ENCODE measurements at regions not wholly inside any gene's neighbourhood (a gene's known extent, or its start where the extent isn't known, plus 50 kb on each side); places are given as distances from the start of the nearest gene placed in this dataset.
A peak's percentile ranks its signal among the peaks of the same experiment; 100 is the strongest.

DNA sequence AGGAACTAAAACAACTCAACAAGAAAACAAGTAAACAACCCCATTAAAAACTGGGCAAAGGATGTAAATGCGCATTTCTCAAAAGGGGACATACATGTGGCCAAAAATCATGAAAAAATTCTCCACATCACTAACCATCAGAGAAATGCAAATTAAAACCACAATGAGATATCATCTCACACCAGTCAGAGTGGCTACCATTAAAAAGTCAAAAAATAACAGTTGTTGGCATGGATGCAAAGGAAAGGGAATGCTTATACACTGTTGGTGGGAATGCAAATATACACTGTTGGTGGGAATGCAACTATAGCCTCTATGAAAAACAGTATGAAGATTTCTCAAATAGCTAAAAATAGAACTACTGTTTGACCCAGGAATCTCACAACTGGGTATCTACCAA lies 60.0 kb upstream of the LANCL2 start:
- H3K36me3 ChIP-seq (ENCODE audit: control insufficient read depth, insufficient read depth, low read length), result no peaks in the 10 kb centered on the region
- no peak for TF ChIP-seq CTCF (IDR thresholded peaks at IDR 0.05; ENCODE audit: insufficient read depth, low read length, poor library complexity, severe bottlenecking)
- no peak overlapping the region for H3K4me3 ChIP-seq (replicated peaks; ENCODE audit: low read depth, low read length)
- H3K27me3 ChIP-seq (replicated peaks; ENCODE audit: control insufficient read depth, insufficient read depth, low read length), result no peaks in the 10 kb centered on the region
- no peak for DNase-seq (ENCODE audit: extremely low read depth, insufficient read length)

DNA sequence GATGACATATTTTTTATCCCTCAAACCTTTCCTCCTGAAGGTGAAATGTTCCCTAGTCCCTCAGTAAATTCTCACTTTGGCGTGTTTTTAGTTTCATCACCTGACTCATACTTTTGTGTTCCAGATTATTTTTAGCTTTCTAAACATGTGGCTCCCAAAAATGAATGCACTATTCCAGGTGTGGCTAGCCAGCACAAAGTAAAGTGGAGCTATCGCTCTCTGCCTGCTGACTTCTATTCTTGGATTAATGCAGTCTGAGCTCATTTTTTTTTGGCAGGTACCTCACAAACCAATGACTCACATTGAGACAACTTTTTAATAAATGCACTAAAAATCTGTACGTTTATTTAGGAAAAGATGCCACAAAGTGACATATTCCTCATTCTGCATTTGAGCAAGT lies 58.8 kb upstream of the LANCL2 start:
- no peak overlapping the region for H3K4me3 ChIP-seq (replicated peaks; ENCODE audit: low read depth, low read length)
- no peaks in the 10 kb centered on the region for H3K27me3 ChIP-seq (replicated peaks; ENCODE audit: control insufficient read depth, insufficient read depth, low read length)
- no peak for TF ChIP-seq CTCF (IDR thresholded peaks at IDR 0.05; ENCODE audit: insufficient read depth, low read length, poor library complexity, severe bottlenecking)
- DNase-seq (ENCODE audit: extremely low read depth, insufficient read length), result no peak
- H3K36me3 ChIP-seq (ENCODE audit: control insufficient read depth, insufficient read depth, low read length), result no peaks in the 10 kb centered on the region

DNA sequence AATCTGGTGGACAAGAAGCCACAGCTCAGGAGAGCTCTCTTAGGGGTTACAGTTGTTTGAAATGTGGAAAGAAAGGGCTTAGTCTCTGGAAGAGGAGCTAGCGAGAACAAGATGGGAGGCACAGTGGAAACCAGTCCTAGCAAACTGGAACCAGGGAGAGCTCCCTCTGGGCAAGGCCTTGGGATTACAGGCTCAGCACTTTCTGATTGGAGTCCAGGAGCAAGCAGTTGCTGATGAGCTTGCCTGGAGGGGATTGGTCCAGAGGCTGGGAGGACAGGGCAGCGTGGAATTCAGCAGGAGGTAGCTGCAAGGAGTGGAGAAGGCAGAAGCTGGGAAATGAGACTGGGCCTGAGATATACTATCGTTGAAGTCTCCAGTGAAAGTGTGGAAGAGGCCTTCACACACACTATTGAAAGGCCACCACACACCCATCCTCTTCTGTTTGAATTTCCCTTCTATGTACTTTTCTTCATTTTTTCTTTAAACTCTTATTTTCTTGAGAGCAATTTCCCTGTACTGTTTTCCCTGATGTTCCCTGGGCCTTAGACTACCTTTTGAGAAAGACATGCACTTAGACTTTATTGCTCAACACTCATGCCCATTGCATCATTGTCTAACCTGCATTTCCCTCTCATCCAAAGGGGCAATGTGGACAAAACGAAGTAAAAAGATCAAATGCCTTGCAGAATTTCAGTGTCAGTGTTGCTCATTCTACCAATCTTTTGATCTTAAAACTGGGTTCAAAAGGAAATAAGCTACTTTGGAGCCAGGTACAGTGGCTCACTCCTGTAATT lies 57.8 kb upstream of the LANCL2 start:
- no peak for DNase-seq (ENCODE audit: extremely low read depth, insufficient read length)
- no peak overlapping the region for H3K4me3 ChIP-seq (replicated peaks; ENCODE audit: low read depth, low read length)
- TF ChIP-seq CTCF (IDR thresholded peaks at IDR 0.05; ENCODE audit: insufficient read depth, low read length, poor library complexity, severe bottlenecking), result no peak
- no peaks in the 10 kb centered on the region for H3K27me3 ChIP-seq (replicated peaks; ENCODE audit: control insufficient read depth, insufficient read depth, low read length)
- H3K36me3 ChIP-seq (ENCODE audit: control insufficient read depth, insufficient read depth, low read length), result no peaks in the 10 kb centered on the region

DNA sequence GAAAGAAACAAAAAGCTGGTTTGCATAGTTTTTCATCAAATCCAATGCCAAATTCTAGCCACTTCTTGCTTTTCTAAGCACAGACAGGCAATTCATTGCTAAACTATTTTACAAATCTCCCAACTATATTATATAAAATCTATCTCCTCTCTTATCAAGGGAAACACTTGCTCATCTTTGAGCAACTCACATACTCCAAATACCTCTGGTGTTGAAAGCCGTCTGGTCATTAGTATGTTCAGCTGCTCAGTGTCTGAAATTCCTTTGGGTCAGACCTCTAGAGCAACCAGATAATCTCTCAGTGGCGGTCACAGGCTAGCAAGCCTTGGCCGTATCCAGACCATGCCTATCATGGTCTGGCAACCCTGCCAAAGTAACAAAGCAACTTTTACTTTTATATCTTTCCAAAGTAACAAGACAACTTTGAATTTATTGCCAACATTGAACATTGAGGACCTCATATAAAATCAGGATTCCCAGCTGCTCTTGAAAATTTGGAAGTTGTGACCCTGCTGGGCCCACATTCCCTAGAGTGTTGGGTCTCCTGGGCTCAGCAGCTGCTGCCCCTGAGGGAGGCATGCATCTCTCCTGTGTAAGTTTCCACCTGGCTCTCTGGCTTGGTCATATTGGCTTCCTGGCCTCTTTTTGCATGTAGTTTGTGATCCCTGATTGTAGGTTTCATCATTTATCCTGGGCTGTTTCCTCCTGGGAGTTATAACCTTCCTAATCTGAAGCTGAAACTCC lies 56.8 kb upstream of the LANCL2 start:
- H3K27me3 ChIP-seq (replicated peaks; ENCODE audit: control insufficient read depth, insufficient read depth, low read length), result no peaks in the 10 kb centered on the region
- H3K4me3 ChIP-seq (replicated peaks; ENCODE audit: low read depth, low read length), result no peak overlapping the region
- TF ChIP-seq CTCF (IDR thresholded peaks at IDR 0.05; ENCODE audit: insufficient read depth, low read length, poor library complexity, severe bottlenecking), result no peak

DNA sequence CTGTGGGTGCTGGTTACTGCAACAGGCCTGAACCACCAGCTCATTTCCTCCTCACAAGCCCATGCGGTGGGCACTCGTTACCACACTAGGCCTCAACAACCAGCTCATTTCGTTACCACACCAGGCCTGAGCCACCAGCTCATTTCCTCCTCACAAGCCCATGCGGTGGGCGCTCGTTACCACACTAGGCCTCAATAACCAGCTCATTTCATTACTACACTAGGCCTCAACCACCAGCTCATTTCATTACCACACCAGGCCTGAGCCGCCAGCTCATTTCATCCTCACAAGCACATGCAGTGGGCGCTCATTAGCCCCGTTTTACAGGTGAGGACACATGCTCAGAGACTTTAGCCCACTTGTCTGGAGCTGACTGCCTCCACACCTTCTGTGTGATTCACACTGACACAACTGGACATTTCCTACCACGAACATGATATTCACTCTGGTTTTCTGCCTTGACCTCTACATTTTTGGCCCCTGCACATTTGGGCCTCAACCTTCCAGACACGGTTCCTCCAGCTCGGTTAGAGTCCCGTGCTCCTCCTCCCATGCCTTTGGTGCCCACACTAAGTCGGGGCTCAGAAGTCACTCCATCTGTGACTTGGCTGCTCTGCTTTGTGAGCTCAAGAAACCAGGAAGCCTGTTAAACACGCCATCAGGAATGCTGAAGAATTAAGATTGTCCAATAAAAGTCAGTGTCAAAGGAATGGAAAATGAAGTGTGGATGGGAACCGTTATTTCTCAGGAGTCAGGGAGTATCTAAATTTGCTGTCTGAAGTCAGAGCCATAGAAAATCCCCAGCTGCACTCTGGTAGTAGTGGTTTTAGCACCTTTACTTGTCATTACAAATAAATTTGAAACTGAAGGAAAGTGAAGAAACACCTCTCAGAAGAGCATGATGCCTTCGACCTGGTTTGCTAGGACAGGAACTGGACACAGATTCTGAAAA lies 55.8 kb upstream of the LANCL2 start:
- Histone ChIP-seq H3K4me3 (replicated peaks; ENCODE audit: low read depth, low read length) (no peak overlapping the region), H3K27me3 (replicated peaks; ENCODE audit: control insufficient read depth, insufficient read depth, low read length) (no peaks in the 10 kb centered on the region), H3K36me3 (ENCODE audit: control insufficient read depth, insufficient read depth, low read length) (no peaks in the 10 kb centered on the region)
- TF ChIP-seq CTCF (IDR thresholded peaks at IDR 0.05; ENCODE audit: insufficient read depth, low read length, poor library complexity, severe bottlenecking), result no peak
- peak; percentile 83 for DNase-seq (ENCODE audit: extremely low read depth, insufficient read length)

More for the DNA sequence above, 56.8 kb upstream of the LANCL2 start:
- H3K36me3 ChIP-seq (ENCODE audit: control insufficient read depth, insufficient read depth, low read length), result no peaks in the 10 kb centered on the region
- DNase-seq (ENCODE audit: extremely low read depth, insufficient read length), result no peak
